Colonic mucosa (tissue), 4 donors: ENCODE measurements at regions not wholly inside any gene's neighbourhood (a gene's known extent, or its start where the extent isn't known, plus 50 kb on each side); places are given as distances from the start of the nearest gene placed in this dataset.

Experiments
- DNase-seq: peaks from one replicate; pipeline ENCODE4 v3.0.0-alpha.2; 2020
- H3K27ac ChIP-seq: fragments of 200-600 bp; one replicate; pipeline ENCODE4 v1.8.0; 2021
- H3K27me3 ChIP-seq: fragments of 200-600 bp; one replicate; pipeline ENCODE4 v1.8.0; 2021
- H3K36me3 ChIP-seq: fragments of 200-600 bp; one replicate; pipeline ENCODE4 v1.8.0; 2021
- H3K4me1 ChIP-seq: fragments of 200-600 bp; one replicate; pipeline ENCODE4 v1.8.0; 2021; ENCODE audit warnings: mild to moderate bottlenecking
- H3K4me3 ChIP-seq: fragments of 200-600 bp; one replicate; pipeline ENCODE4 v1.8.0; 2021
- H3K9ac ChIP-seq, 2 donors: one replicate each; pipeline ENCODE4 v1.7.0; 2013; ENCODE audit warnings: control low read depth in 2 of 2, low read depth in 2 of 2, low read length in 2 of 2
- H3K9me3 ChIP-seq: fragments of 200-600 bp; one replicate; pipeline ENCODE4 v1.8.0; 2021
- CTCF ChIP-seq: fragments of 200-600 bp; IDR thresholded peaks from one replicate; pipeline ENCODE4 v1.8.0; 2022; ENCODE audit warnings: antibody characterized with exemption, mild to moderate bottlenecking
- intact Hi-C: fragments of 100-400 bp; cut with DNase I; formaldehyde crosslinking; loops from one replicate; pipeline ENCODE4 v1.14.1; 2022
- donor health status: healthy.
- donor health status: DM: no; HTN: no; CAD: no.
- donor health status: DM: no; HTN: no; CAD: no.

- H3K9ac ChIP-seq = no peak overlapping the region
- no peaks in the 10 kb centered on the region for H3K9me3 ChIP-seq
- no peak overlapping the region for H3K4me3 ChIP-seq
- no peak for DNase-seq
- intact Hi-C loops = no loop called here
- no peak for TF ChIP-seq CTCF
- H3K27me3 ChIP-seq = no peaks in the 10 kb centered on the region
- no peaks in the 10 kb centered on the region for H3K36me3 ChIP-seq
- no peak overlapping the region for H3K27ac ChIP-seq
- H3K4me1 ChIP-seq = no peaks in the 10 kb centered on the region
Observed at GRCh38 chr13:99140831-99141230, 59.8 kb upstream of the UBAC2 start.

- TF ChIP-seq CTCF = no peak
- no peaks in the 10 kb centered on the region for H3K9me3 ChIP-seq
- H3K27me3 ChIP-seq = peaks cover 4% of the 10 kb centered on the region
- DNase-seq = no peak
- H3K27ac ChIP-seq = no peak overlapping the region
- no peak overlapping the region for H3K9ac ChIP-seq
- no peaks in the 10 kb centered on the region for H3K36me3 ChIP-seq
- H3K4me1 ChIP-seq = no peaks in the 10 kb centered on the region
- intact Hi-C loops = no loop called here
- no peak overlapping the region for H3K4me3 ChIP-seq
Observed at GRCh38 chr13:99143904-99144303, 56.8 kb upstream of the UBAC2 start.

GRCh38 chr13:99144306-99144705 lies 56.3 kb upstream of the UBAC2 start:
- no peak for DNase-seq
- intact Hi-C loops = no loop called here
- TF ChIP-seq CTCF = no peak
- Histone ChIP-seq H3K9ac (no peak overlapping the region), H3K4me3 (no peak overlapping the region), H3K27me3 (peaks cover 4% of the 10 kb centered on the region), H3K4me1 (no peaks in the 10 kb centered on the region), H3K36me3 (no peaks in the 10 kb centered on the region), H3K27ac (no peak overlapping the region), H3K9me3 (no peaks in the 10 kb centered on the region)

- Histone ChIP-seq H3K27me3 (peaks cover 4% of the 10 kb centered on the region), H3K4me1 (no peaks in the 10 kb centered on the region), H3K36me3 (no peaks in the 10 kb centered on the region), H3K4me3 (no peak overlapping the region), H3K9ac (no peak overlapping the region), H3K27ac (no peak overlapping the region), H3K9me3 (no peaks in the 10 kb centered on the region)
- DNase-seq = no peak
- no peak for TF ChIP-seq CTCF
- intact Hi-C loops = no loop called here
Observed at GRCh38 chr13:99145461-99145860, 55.2 kb upstream of the UBAC2 start.

- Histone ChIP-seq H3K4me1 (no peaks in the 10 kb centered on the region), H3K9me3 (no peaks in the 10 kb centered on the region), H3K4me3 (no peak overlapping the region), H3K9ac (no peak overlapping the region), H3K27ac (no peak overlapping the region), H3K27me3 (peaks cover 4% of the 10 kb centered on the region), H3K36me3 (no peaks in the 10 kb centered on the region)
- no peak for TF ChIP-seq CTCF
- intact Hi-C loops = no loop called here
- DNase-seq = no peak
Observed at GRCh38 chr13:99150575-99151361, 49.9 kb upstream of the UBAC2 start.
